ENCODE measurements at regions not wholly inside any gene's neighbourhood (a gene's known extent, or its start where the extent isn't known, plus 50 kb on each side); places are given as distances from the start of the nearest gene placed in this dataset.

GRCh38 chr17:14815079-14815478 is 450.0 kb downstream of the PMP22 start:
- H3K9me3 ChIP-seq, result no peaks in the 10 kb centered on the region
- H3K4me1 ChIP-seq, result no peaks in the 10 kb centered on the region
- no peak for TF ChIP-seq POLR2A (IDR thresholded peaks at IDR 0.05)
- TF ChIP-seq, protein P1, sequence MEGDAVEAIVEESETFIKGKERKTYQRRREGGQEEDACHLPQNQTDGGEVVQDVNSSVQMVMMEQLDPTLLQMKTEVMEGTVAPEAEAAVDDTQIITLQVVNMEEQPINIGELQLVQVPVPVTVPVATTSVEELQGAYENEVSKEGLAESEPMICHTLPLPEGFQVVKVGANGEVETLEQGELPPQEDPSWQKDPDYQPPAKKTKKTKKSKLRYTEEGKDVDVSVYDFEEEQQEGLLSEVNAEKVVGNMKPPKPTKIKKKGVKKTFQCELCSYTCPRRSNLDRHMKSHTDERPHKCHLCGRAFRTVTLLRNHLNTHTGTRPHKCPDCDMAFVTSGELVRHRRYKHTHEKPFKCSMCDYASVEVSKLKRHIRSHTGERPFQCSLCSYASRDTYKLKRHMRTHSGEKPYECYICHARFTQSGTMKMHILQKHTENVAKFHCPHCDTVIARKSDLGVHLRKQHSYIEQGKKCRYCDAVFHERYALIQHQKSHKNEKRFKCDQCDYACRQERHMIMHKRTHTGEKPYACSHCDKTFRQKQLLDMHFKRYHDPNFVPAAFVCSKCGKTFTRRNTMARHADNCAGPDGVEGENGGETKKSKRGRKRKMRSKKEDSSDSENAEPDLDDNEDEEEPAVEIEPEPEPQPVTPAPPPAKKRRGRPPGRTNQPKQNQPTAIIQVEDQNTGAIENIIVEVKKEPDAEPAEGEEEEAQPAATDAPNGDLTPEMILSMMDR (IDR thresholded peaks at IDR 0.05), result no peak
- no peaks in the 10 kb centered on the region for H3K36me3 ChIP-seq
- no peak overlapping the region for H3K4me3 ChIP-seq
- no peaks in the 10 kb centered on the region for H3K27me3 ChIP-seq
- DNase-seq, result no peak
- no peak overlapping the region for H3K27ac ChIP-seq
- intact Hi-C loops (cut with DNase I; ENCODE audit: low total_unique reads), result no loop called here

DNA sequence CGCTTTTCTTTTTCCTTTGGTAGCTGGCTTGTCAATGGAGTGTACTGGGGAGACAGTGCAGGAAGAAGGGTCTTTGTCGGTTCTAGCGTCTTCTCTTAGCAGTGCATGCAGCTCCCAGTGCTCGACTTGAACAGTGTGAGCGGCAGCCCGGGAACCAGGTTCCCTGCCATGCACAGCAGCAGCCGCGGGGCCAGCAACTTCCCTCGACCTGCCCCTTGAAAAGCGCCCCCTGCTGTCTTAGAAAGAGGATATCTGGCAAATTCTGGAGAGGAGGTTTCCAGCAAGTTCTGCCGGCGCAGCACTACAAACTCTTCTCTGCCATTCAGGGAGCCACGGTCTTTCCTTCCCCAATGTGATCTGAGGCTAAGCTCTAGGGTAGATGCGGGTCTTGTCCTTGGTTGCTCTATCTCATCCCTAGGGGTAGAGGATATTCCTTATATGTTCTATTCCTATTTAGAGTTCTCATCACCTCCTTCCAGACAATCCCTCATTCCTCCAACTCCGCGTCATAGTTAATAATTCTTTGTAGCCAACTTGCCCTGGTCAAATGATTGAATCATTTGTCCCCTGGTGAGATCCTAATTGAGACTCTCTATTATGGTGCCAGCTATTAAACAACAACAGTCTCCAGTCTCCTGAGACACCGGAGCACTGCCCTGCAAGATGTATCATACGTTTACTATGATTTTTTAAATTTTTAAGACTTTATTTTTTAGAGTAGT is 451.3 kb downstream of the PMP22 start:
- Histone ChIP-seq H3K9me3 (peaks cover 0 to under 1% of the 10 kb centered on the region in 2 donors), H3K36me3 (no peaks in the 10 kb centered on the region), H3K27me3 (no peaks in the 10 kb centered on the region), H3K4me3 (no peak overlapping the region), H3K4me1 (no peaks in the 10 kb centered on the region), H3K27ac (no peak overlapping the region)
- intact Hi-C loops (cut with DNase I; ENCODE audit: low total_unique reads), result no loop called here
- no peak for DNase-seq
- no peak for TF ChIP-seq POLR2A (IDR thresholded peaks at IDR 0.05)
- TF ChIP-seq, protein P1 (IDR thresholded peaks at IDR 0.05), result no peak

GRCh38 chr17:14808425-14808824 is 456.7 kb downstream of the PMP22 start:
- intact Hi-C loops (cut with DNase I; ENCODE audit: low total_unique reads), result no loop called here

GRCh38 chr17:14805348-14805747 is 459.8 kb downstream of the PMP22 start:
- Histone ChIP-seq H3K4me3 (no peak overlapping the region), H3K36me3 (no peaks in the 10 kb centered on the region), H3K4me1 (no peaks in the 10 kb centered on the region), H3K9me3 (peaks cover 0 to 6% of the 10 kb centered on the region in 2 donors), H3K27me3 (no peaks in the 10 kb centered on the region), H3K27ac (no peak overlapping the region)
- TF ChIP-seq, protein P1 (IDR thresholded peaks at IDR 0.05), result no peak
- TF ChIP-seq POLR2A (IDR thresholded peaks at IDR 0.05), result no peak
- no peak for DNase-seq
- intact Hi-C loops (cut with DNase I; ENCODE audit: low total_unique reads), result no loop called here

More at GRCh38 chr17:14808425-14808824, 456.7 kb downstream of the PMP22 start:
- TF ChIP-seq, protein P1 (IDR thresholded peaks at IDR 0.05), result no peak
- no peak for TF ChIP-seq POLR2A (IDR thresholded peaks at IDR 0.05)
- no peaks in the 10 kb centered on the region for H3K36me3 ChIP-seq
- H3K27ac ChIP-seq, result no peak overlapping the region
- H3K9me3 ChIP-seq, result peaks cover 0 to 6% of the 10 kb centered on the region in 2 donors
- DNase-seq, result no peak
- no peaks in the 10 kb centered on the region for H3K27me3 ChIP-seq
- H3K4me3 ChIP-seq, result no peak overlapping the region
- H3K4me1 ChIP-seq, result no peaks in the 10 kb centered on the region

DNA sequence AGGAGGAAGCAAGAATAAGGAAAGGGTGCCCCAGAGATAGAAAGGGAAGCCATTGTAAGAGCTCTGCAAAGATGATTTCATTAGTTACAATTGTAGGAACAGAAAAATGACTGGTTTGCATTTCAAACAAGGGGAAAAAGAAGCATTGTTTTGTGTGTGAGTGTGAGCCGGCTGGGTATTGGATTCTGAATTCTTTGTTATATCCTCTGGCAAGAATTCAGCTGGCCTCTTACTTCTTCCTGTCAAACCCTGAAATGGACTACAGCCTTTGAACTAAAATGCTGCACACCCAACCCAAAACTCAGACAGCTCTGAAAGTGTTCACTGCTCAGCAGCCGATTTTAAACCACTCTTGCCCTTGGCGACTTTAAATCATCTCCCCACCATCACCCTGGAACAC is 461.3 kb downstream of the PMP22 start:
- intact Hi-C loops (cut with DNase I; ENCODE audit: low total_unique reads), result no loop called here
- H3K4me1 ChIP-seq, result no peaks in the 10 kb centered on the region
- no peak for TF ChIP-seq POLR2A (IDR thresholded peaks at IDR 0.05)
- TF ChIP-seq, protein P1 (IDR thresholded peaks at IDR 0.05), result no peak
- no peak overlapping the region for H3K27ac ChIP-seq
- H3K4me3 ChIP-seq, result no peak overlapping the region
- no peak for DNase-seq
- peaks cover 0 to 6% of the 10 kb centered on the region in 2 donors for H3K9me3 ChIP-seq
- H3K27me3 ChIP-seq, result no peaks in the 10 kb centered on the region
- H3K36me3 ChIP-seq, result no peaks in the 10 kb centered on the region

Data from uterus (tissue), 3 donors.